Stomach (tissue), 8 donors: ENCODE measurements at regions not wholly inside any gene's neighbourhood (a gene's known extent, or its start where the extent isn't known, plus 50 kb on each side); places are given as distances from the start of the nearest gene placed in this dataset.

Source experiments
- DNase-seq, 2 donors: peaks; one replicate each; pipeline versions ENCODE4 v3.0.0 to v3.0.0-alpha.2; 2013 to 2019
- H3K27ac ChIP-seq, 5 donors: fragments of 200-600 bp in 4 of 5; sonication (generic) in 4 of 5; one replicate each; pipeline ENCODE4 v1.5.1; 2013 to 2019; ENCODE audit warnings: mild to moderate bottlenecking in 1 of 5, moderate library complexity in 1 of 5
- H3K27me3 ChIP-seq, 3 donors: fragments of 200-600 bp; sonication (generic); one replicate each; pipeline ENCODE4 v1.5.1; 2017 to 2019; ENCODE audit warnings: mixed run types in 1 of 3
- H3K36me3 ChIP-seq, 4 donors: fragments of 200-600 bp; sonication (generic); 1 replicate in 3 of 4; 2 replicates in 1 of 4; pipeline ENCODE4 v1.5.1; 2016 to 2019
- H3K4me1 ChIP-seq, 4 donors: fragments of 200-600 bp; sonication (generic); one replicate each; pipeline ENCODE4 v1.5.1; 2016 to 2019
- H3K4me3 ChIP-seq, 4 donors: fragments of 200-600 bp; sonication (generic) in 3 of 4; one replicate each; pipeline ENCODE4 v1.5.1; 2016 to 2019; ENCODE audit warnings: mild to moderate bottlenecking in 1 of 4
- H3K9me3 ChIP-seq, 4 donors: fragments of 200-600 bp; sonication (generic); one replicate each; pipeline ENCODE4 v1.5.1; 2016 to 2019
- CTCF ChIP-seq, 7 experiments: fragments of 450-650 bp in 4 of 7; fragments of 200-600 bp in 3 of 7; sonication (generic) in 3 of 7; IDR thresholded peaks; one replicate each; pipeline ENCODE4 v1.5.1; 2016 to 2019; ENCODE audit warnings: antibody characterized with exemption in 7 of 7, control low read depth in 2 of 7, mild to moderate bottlenecking in 1 of 7
- EP300 ChIP-seq: sonication (generic); formaldehyde crosslinking; IDR thresholded peaks from one replicate; pipeline ENCODE4 v1.6.1; 2017; ENCODE audit warnings: antibody characterized with exemption
- POLR2A ChIP-seq, 4 donors: fragments of 450-650 bp; IDR thresholded peaks; one replicate each; pipeline ENCODE4 v1.6.1; 2016; ENCODE audit warnings: antibody characterized with exemption in 4 of 4, control low read depth in 2 of 4, mild to moderate bottlenecking in 1 of 4, moderate library complexity in 1 of 4
- POLR2AphosphoS5 ChIP-seq, 3 donors: sonication (generic); formaldehyde crosslinking; IDR thresholded peaks; one replicate each; pipeline ENCODE4 v1.6.1; 2016; ENCODE audit warnings: antibody characterized with exemption in 3 of 3
- WGBS, 5 donors: extraction: QIAGEN DNeasy Blood & Tissue Kit in 3 of 5; methylation state at CpG; one replicate each; pipeline versions ENCODE4 v1.1.5 to v1.1.7; 2013 to 2018; 5-methylcytosine and 5-hydroxymethylcytosine counted together
- intact Hi-C: fragments of 100-400 bp; cut with DNase I; formaldehyde crosslinking; loops from one replicate; pipeline ENCODE4 v1.15.1; 2023; ENCODE audit warnings: low total_unique reads
- donor health status: healthy with polysubstance abuse.
- donor health status: Bipolar disorder and iron deficiency.
- donor health status: healthy.

- Histone ChIP-seq H3K27me3 (no peaks in the 10 kb centered on the region), H3K4me1 (no peaks in the 10 kb centered on the region), H3K9me3 (no peaks in the 10 kb centered on the region), H3K4me3 (no peak overlapping the region), H3K36me3 (no peaks in the 10 kb centered on the region), H3K27ac (no peak overlapping the region)
- 50 to 86% (median 81%) methylated on average over 1 of the region's 1 CpG for WGBS, 5 donors
- DNase-seq: no peak
- intact Hi-C loops: no loop called here
- TF ChIP-seq EP300: no peak
- no peak for TF ChIP-seq POLR2A (IDR thresholded peaks at IDR 0.05)
- TF ChIP-seq CTCF (IDR thresholded peaks at IDR 0.05): no peak
- no peak for TF ChIP-seq POLR2AphosphoS5 (IDR thresholded peaks at IDR 0.05)
Measured at GRCh38 chr21:15343066-15343465, 278.3 kb upstream of the NRIP1 start.

GRCh38 chr21:15352009-15352408 is 287.2 kb upstream of the NRIP1 start:
- Histone ChIP-seq H3K4me1 (no peaks in the 10 kb centered on the region), H3K27ac (no peak overlapping the region), H3K9me3 (no peaks in the 10 kb centered on the region), H3K27me3 (no peaks in the 10 kb centered on the region), H3K4me3 (no peak overlapping the region), H3K36me3 (no peaks in the 10 kb centered on the region)
- DNase-seq: no peak
- WGBS, 5 donors: 87 to 93% (median 89%) methylated on average over 7 of the region's 7 CpGs
- intact Hi-C loops: no loop called here
- TF ChIP-seq EP300 (no peak), POLR2A (IDR thresholded peaks at IDR 0.05) (no peak), POLR2AphosphoS5 (IDR thresholded peaks at IDR 0.05) (no peak)

- Histone ChIP-seq H3K27me3 (no peaks in the 10 kb centered on the region), H3K27ac (no peak overlapping the region), H3K4me3 (no peak overlapping the region), H3K9me3 (no peaks in the 10 kb centered on the region), H3K4me1 (no peaks in the 10 kb centered on the region), H3K36me3 (no peaks in the 10 kb centered on the region)
- no peak for DNase-seq
- 73 to 96% (median 81%) methylated on average over 1 of the region's 1 CpG for WGBS, 5 donors
- TF ChIP-seq POLR2A (IDR thresholded peaks at IDR 0.05): no peak
- TF ChIP-seq CTCF (IDR thresholded peaks at IDR 0.05): no peak
- no peak for TF ChIP-seq EP300
- TF ChIP-seq POLR2AphosphoS5 (IDR thresholded peaks at IDR 0.05): no peak
- intact Hi-C loops: no loop called here
Measured at GRCh38 chr21:15353546-15353945, 288.7 kb upstream of the NRIP1 start.

- 32 to 77% (median 59%) methylated on average over 3 of the region's 3 CpGs for WGBS, 5 donors
- Histone ChIP-seq H3K36me3 (no peaks in the 10 kb centered on the region), H3K27me3 (no peaks in the 10 kb centered on the region), H3K9me3 (no peaks in the 10 kb centered on the region), H3K4me1 (no peaks in the 10 kb centered on the region), H3K27ac (no peak overlapping the region), H3K4me3 (no peak overlapping the region)
- intact Hi-C loops: no loop called here
- no peak for DNase-seq
- TF ChIP-seq EP300 (no peak), POLR2A (IDR thresholded peaks at IDR 0.05) (no peak), POLR2AphosphoS5 (IDR thresholded peaks at IDR 0.05) (no peak), CTCF (IDR thresholded peaks at IDR 0.05) (no peak)
Measured at GRCh38 chr21:15354516-15354915, 289.7 kb upstream of the NRIP1 start.

- H3K27me3 ChIP-seq: no peaks in the 10 kb centered on the region
- H3K4me3 ChIP-seq: no peak overlapping the region
- no peaks in the 10 kb centered on the region for H3K36me3 ChIP-seq
- TF ChIP-seq EP300 (no peak), POLR2AphosphoS5 (IDR thresholded peaks at IDR 0.05) (no peak), CTCF (IDR thresholded peaks at IDR 0.05) (no peak), POLR2A (IDR thresholded peaks at IDR 0.05) (no peak)
- H3K27ac ChIP-seq: no peak overlapping the region
- DNase-seq: peak in 1 of 2 donors; percentile 27
- H3K4me1 ChIP-seq: no peaks in the 10 kb centered on the region
- intact Hi-C loops: no loop called here
- H3K9me3 ChIP-seq: no peaks in the 10 kb centered on the region
- WGBS, 5 donors: 40 to 70% (median 56%) methylated on average over 6 of the region's 6 CpGs
Measured at GRCh38 chr21:15355066-15355465, 290.3 kb upstream of the NRIP1 start.
